HL-60 (cell line): ENCODE measurements at regions not wholly inside any gene's neighbourhood (a gene's known extent, or its start where the extent isn't known, plus 50 kb on each side); places are given as distances from the start of the nearest gene placed in this dataset.
"Not testable (repeated sequence)": the region's sequence is repeated elsewhere in the genome, so short reads cannot be mapped to it uniquely, and the experiment has no call there.

Experiments
- DNase-seq, 2 experiments: peaks; one replicate each; pipeline ENCODE4 v3.0.0-alpha.2; 2010 to 2020; ENCODE audit warnings: low read depth in 1 of 2, low spot score in 1 of 2
- H3K27ac ChIP-seq: fragments of 250-450 bp; sonication (Bioruptor Pico); replicated peaks from 2 replicates; pipeline ENCODE4 v1.5.1; 2020; ENCODE audit warnings: mild to moderate bottlenecking, moderate library complexity
- H3K27me3 ChIP-seq: fragments of 250-450 bp; sonication (Bioruptor Pico); 2 replicates; pipeline ENCODE4 v1.5.1; 2021; ENCODE audit warnings: mild to moderate bottlenecking, moderate library complexity; ENCODE audit not compliant: insufficient read depth, poor library complexity, severe bottlenecking
- H3K4me3 ChIP-seq: replicated peaks from 2 replicates; pipeline ENCODE4 v1.5.1; 2011; ENCODE audit warnings: mild to moderate bottlenecking, control low read depth, low read length; ENCODE audit not compliant: insufficient read depth
- CTCF ChIP-seq: IDR thresholded peaks from one replicate; pipeline ENCODE4 v1.5.1; 2011; ENCODE audit warnings: low read length, control low read depth, inconsistent platforms; ENCODE audit not compliant: insufficient read depth
- GABPA ChIP-seq: IDR thresholded peaks from 2 replicates; pipeline ENCODE4 v1.6.1; 2012; ENCODE audit warnings: low read depth
- POLR2AphosphoS5 ChIP-seq: IDR thresholded peaks from 2 replicates; pipeline ENCODE4 v1.6.1; 2012; ENCODE audit warnings: low read depth
- SPI1 ChIP-seq: IDR thresholded peaks from 2 replicates; pipeline ENCODE4 v1.6.1; 2012; ENCODE audit warnings: low read depth, mild to moderate bottlenecking, borderline replicate concordance
- TF ChIP-seq, protein P1 (sequence below): IDR thresholded peaks from 2 replicates; pipeline ENCODE4 v1.6.1; 2012; ENCODE audit warnings: low read depth; ENCODE audit not compliant: insufficient replicate concordance

DNA sequence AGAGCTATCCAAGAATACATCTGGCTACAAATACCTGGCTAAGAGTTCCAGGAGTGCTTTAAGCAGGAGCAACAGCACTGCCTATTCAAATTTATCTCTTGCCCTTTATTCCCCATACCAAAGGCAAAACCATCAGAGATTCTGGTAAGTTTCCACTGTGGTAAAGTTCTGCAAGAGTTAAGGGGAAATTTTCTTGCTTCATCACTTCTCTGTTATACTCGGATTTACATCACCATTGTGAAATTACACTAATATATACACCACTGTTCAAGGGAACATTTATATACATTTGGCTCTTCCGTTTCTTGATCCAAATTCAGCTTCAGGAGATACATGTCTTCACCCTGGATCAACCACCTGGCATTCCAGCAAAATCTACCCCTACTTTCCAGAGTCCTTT lies 70.8 kb upstream of the PTPN13 start:
- Histone ChIP-seq H3K4me3 (no peak overlapping the region), H3K27me3 (peaks cover 2% of the 10 kb centered on the region), H3K27ac (no peak overlapping the region)
- TF ChIP-seq SPI1: no peak
- TF ChIP-seq CTCF: no peak
- TF ChIP-seq POLR2AphosphoS5: no peak
- TF ChIP-seq, protein P1, sequence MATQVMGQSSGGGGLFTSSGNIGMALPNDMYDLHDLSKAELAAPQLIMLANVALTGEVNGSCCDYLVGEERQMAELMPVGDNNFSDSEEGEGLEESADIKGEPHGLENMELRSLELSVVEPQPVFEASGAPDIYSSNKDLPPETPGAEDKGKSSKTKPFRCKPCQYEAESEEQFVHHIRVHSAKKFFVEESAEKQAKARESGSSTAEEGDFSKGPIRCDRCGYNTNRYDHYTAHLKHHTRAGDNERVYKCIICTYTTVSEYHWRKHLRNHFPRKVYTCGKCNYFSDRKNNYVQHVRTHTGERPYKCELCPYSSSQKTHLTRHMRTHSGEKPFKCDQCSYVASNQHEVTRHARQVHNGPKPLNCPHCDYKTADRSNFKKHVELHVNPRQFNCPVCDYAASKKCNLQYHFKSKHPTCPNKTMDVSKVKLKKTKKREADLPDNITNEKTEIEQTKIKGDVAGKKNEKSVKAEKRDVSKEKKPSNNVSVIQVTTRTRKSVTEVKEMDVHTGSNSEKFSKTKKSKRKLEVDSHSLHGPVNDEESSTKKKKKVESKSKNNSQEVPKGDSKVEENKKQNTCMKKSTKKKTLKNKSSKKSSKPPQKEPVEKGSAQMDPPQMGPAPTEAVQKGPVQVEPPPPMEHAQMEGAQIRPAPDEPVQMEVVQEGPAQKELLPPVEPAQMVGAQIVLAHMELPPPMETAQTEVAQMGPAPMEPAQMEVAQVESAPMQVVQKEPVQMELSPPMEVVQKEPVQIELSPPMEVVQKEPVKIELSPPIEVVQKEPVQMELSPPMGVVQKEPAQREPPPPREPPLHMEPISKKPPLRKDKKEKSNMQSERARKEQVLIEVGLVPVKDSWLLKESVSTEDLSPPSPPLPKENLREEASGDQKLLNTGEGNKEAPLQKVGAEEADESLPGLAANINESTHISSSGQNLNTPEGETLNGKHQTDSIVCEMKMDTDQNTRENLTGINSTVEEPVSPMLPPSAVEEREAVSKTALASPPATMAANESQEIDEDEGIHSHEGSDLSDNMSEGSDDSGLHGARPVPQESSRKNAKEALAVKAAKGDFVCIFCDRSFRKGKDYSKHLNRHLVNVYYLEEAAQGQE: no peak
- no peak for TF ChIP-seq GABPA
- DNase-seq: peak in 1 of 2 experiments; percentile 9

GRCh38 chr4:86527713-86528112 lies 66.4 kb upstream of the PTPN13 start:
- H3K4me3 ChIP-seq, DNase-seq, H3K27me3 ChIP-seq, H3K27ac ChIP-seq: not testable (repeated sequence)

DNA sequence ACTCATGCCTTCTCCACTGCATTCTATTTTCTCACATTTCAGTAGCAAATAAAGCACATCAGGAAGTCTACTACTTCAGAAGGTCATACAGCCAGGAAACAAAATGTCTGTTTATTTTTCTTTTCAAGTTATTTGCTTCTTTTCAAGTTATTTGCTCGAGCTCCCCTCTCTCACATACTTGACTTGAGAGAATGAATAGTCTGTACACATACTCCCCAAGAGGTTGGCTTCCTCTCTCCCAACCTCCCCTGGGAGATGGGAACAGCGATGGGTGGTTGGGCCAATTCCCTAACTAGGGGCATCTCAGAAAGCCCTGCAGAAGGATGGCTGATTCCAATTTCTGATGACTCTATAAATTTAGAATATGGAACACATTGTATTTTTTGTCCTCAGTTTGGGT lies 64.7 kb upstream of the PTPN13 start:
- TF ChIP-seq CTCF: no peak
- no peak for TF ChIP-seq GABPA
- TF ChIP-seq POLR2AphosphoS5: no peak
- H3K27me3 ChIP-seq: no peaks in the 10 kb centered on the region
- DNase-seq: no peak
- no peak overlapping the region for H3K4me3 ChIP-seq
- no peak overlapping the region for H3K27ac ChIP-seq

GRCh38 chr4:86530183-86530582 lies 63.9 kb upstream of the PTPN13 start:
- Histone ChIP-seq H3K4me3 (no peak overlapping the region), H3K27me3 (no peaks in the 10 kb centered on the region), H3K27ac (no peak overlapping the region)
- TF ChIP-seq, protein P1: no peak
- TF ChIP-seq SPI1: no peak
- no peak for TF ChIP-seq CTCF
- TF ChIP-seq POLR2AphosphoS5: no peak
- no peak for TF ChIP-seq GABPA
- no peak for DNase-seq
